Astrocyte (in vitro differentiated cells and primary cell): ENCODE measurements at regions not wholly inside any gene's neighbourhood (a gene's known extent, or its start where the extent isn't known, plus 50 kb on each side); places are given as distances from the start of the nearest gene placed in this dataset.

Experiments
- CTCF ChIP-seq: IDR thresholded peaks from 2 replicates; pipeline ENCODE4 v1.5.1; 2011; ENCODE audit warnings: low read depth, mild to moderate bottlenecking, inconsistent platforms, low read length, moderate library complexity; ENCODE audit not compliant: insufficient read depth
- EZH2 ChIP-seq: IDR thresholded peaks from 2 replicates; pipeline ENCODE4 v1.6.1; 2012; ENCODE audit warnings: mild to moderate bottlenecking, low read length, inconsistent platforms; ENCODE audit not compliant: insufficient read depth

GRCh38 chr5:166517976-166518375 is 1773.5 kb upstream of the WWC1 start:
- TF ChIP-seq CTCF: no peak
- no peak for TF ChIP-seq EZH2
